MCF 10A (cell line): ENCODE measurements at regions not wholly inside any gene's neighbourhood (a gene's known extent, or its start where the extent isn't known, plus 50 kb on each side); places are given as distances from the start of the nearest gene placed in this dataset.

ENCODE experiments used
- BruUV-seq: library from RNA; stranded (reverse); fragments of 400-500 nt; replicated peaks from 2 replicates; lab custom pipeline; 2021; lab: Mats Ljungman, UMichigan
- CTCF ChIA-PET: fragments of 300-600 bp; sonication (Branson Sonifier 250); formaldehyde crosslinking; extraction: SDS; loops from one replicate; lab custom pipeline; 2021; ENCODE audit warnings: antibody characterized with exemption, inconsistent platforms; lab: Yijun Ruan, JAX
- POLR2A ChIA-PET: fragments of 300-600, 350-650 bp; sonication (Branson Sonifier 250); formaldehyde crosslinking; extraction: SDS; loops from one replicate; lab custom pipeline; 2020; ENCODE audit warnings: antibody characterized with exemption, inconsistent platforms; lab: Yijun Ruan, JAX
- DNase-seq: peaks from one replicate; pipeline ENCODE4 v3.0.0-alpha.2; 2018; ENCODE audit not compliant: unreplicated experiment
- H3K27ac Mint-ChIP-seq: one replicate; pipeline ENCODE4 v1.8.0; 2022; ENCODE audit warnings: mild to moderate bottlenecking, low read depth, mixed read lengths; ENCODE audit not compliant: unreplicated experiment
- H3K27me3 Mint-ChIP-seq: one replicate; pipeline ENCODE4 v1.8.0; 2022; ENCODE audit warnings: mixed read lengths; ENCODE audit not compliant: insufficient read depth, unreplicated experiment
- H3K36me3 Mint-ChIP-seq: one replicate; pipeline ENCODE4 v1.8.0; 2022; ENCODE audit warnings: mild to moderate bottlenecking, moderate library complexity, mixed read lengths; ENCODE audit not compliant: insufficient read depth, unreplicated experiment
- H3K4me1 Mint-ChIP-seq: one replicate; pipeline ENCODE4 v1.8.0; 2022; ENCODE audit warnings: mixed read lengths; ENCODE audit not compliant: insufficient read depth, unreplicated experiment
- H3K4me3 Mint-ChIP-seq: one replicate; pipeline ENCODE4 v1.8.0; 2022; ENCODE audit warnings: mild to moderate bottlenecking, moderate library complexity, mixed read lengths; ENCODE audit not compliant: unreplicated experiment
- H3K9me3 Mint-ChIP-seq: one replicate; pipeline ENCODE4 v1.8.0; 2022; ENCODE audit warnings: mixed read lengths; ENCODE audit not compliant: unreplicated experiment
- CTCF ChIP-seq: fragments of 200-600 bp; IDR thresholded peaks from one replicate; pipeline ENCODE4 v1.8.0; 2022; ENCODE audit warnings: antibody characterized with exemption, mild to moderate bottlenecking; ENCODE audit not compliant: unreplicated experiment
- intact Hi-C: fragments of 100-400 bp; cut with micrococcal nuclease; formaldehyde crosslinking; loops from 2 replicates; pipeline ENCODE4 v1.14.1; 2022

GRCh38 chr5:156197042-156197635 lies 129.8 kb upstream of the SGCD start:
- no TSS peak for BruUV-seq
- intact Hi-C loops, result no loop called here
- TF ChIP-seq CTCF, result no peak
- Mint-ChIP-seq H3K9me3 (no peaks in the 10 kb centered on the region), H3K27ac (no peak overlapping the region), H3K27me3 (no peaks in the 10 kb centered on the region), H3K36me3 (peaks cover 6% of the 10 kb centered on the region), H3K4me1 (peaks cover 25% of the 10 kb centered on the region), H3K4me3 (no peak overlapping the region)
- ChIA-PET POLR2A (no interaction called here), CTCF (no interaction called here)
- no peak for DNase-seq

- TF ChIP-seq CTCF, result no peak
- BruUV-seq, result no TSS peak
- no peaks in the 10 kb centered on the region for H3K9me3 Mint-ChIP-seq
- no peak overlapping the region for H3K27ac Mint-ChIP-seq
- no peak overlapping the region for H3K4me3 Mint-ChIP-seq
- intact Hi-C loops, result no loop called here
- ChIA-PET CTCF (no interaction called here), POLR2A (no interaction called here)
- H3K27me3 Mint-ChIP-seq, result no peaks in the 10 kb centered on the region
- peaks cover 6% of the 10 kb centered on the region for H3K36me3 Mint-ChIP-seq
- DNase-seq, result no peak
- peaks cover 20% of the 10 kb centered on the region for H3K4me1 Mint-ChIP-seq
These were observed 127.9 kb upstream of the SGCD start for GRCh38 chr5:156199045-156199444.

- no peak for TF ChIP-seq CTCF
- no TSS peak for BruUV-seq
- Mint-ChIP-seq H3K4me1 (peaks cover 20% of the 10 kb centered on the region), H3K27ac (peak overlapping the region; percentile 52), H3K36me3 (peaks cover 6% of the 10 kb centered on the region), H3K9me3 (no peaks in the 10 kb centered on the region), H3K4me3 (no peak overlapping the region), H3K27me3 (no peaks in the 10 kb centered on the region)
- intact Hi-C loops, result no loop called here
- no peak for DNase-seq
- CTCF ChIA-PET, result interaction anchor here (0.7 kb wide), 1 partner anchor 202 kb away, joined by 4 read pairs; no protein-coding TSS in a partner anchor
- POLR2A ChIA-PET, result interaction anchor here (1.2 kb wide), 1 partner anchor 8 kb away, joined by 3 read pairs; no protein-coding TSS in a partner anchor
These were observed 125.8 kb upstream of the SGCD start for GRCh38 chr5:156200938-156201787.

- intact Hi-C loops, result no loop called here
- H3K27me3 Mint-ChIP-seq, result no peaks in the 10 kb centered on the region
- no peaks in the 10 kb centered on the region for H3K9me3 Mint-ChIP-seq
- POLR2A ChIA-PET, result interaction anchor here (1.2 kb wide), 1 partner anchor 9 kb away, joined by 3 read pairs; no protein-coding TSS in a partner anchor
- CTCF ChIA-PET, result interaction anchor here (0.6 to 0.7 kb wide), 2 partner anchors 203 to 614 kb away, joined by 3 to 4 read pairs; no protein-coding TSS in a partner anchor
- no peak for TF ChIP-seq CTCF
- peaks cover 6% of the 10 kb centered on the region for H3K36me3 Mint-ChIP-seq
- BruUV-seq, result no TSS peak
- H3K4me1 Mint-ChIP-seq, result peaks cover 20% of the 10 kb centered on the region
- H3K27ac Mint-ChIP-seq, result peak overlapping the region; percentile 52
- no peak overlapping the region for H3K4me3 Mint-ChIP-seq
- peak; percentile 3 for DNase-seq
These were observed 125.1 kb upstream of the SGCD start for GRCh38 chr5:156201788-156202403.
